BJ (cell line): ENCODE measurements at regions not wholly inside any gene's neighbourhood (a gene's known extent, or its start where the extent isn't known, plus 50 kb on each side); places are given as distances from the start of the nearest gene placed in this dataset.

ENCODE experiments used
- CTCF ChIA-PET: fragments of 350-600 bp; formaldehyde crosslinking; extraction: SDS; loops from one replicate; lab custom pipeline; 2021; ENCODE audit warnings: antibody characterized with exemption, inconsistent platforms; lab: Yijun Ruan, JAX
- POLR2A ChIA-PET: fragments of 300-600 bp; sonication (Branson Sonifier 250); formaldehyde crosslinking; extraction: SDS; loops from one replicate; lab custom pipeline; 2021; ENCODE audit warnings: antibody characterized with exemption; lab: Charles Lee
- DNase-seq: peaks from one replicate; pipeline ENCODE4 v3.0.0-alpha.2; 2011; ENCODE audit warnings: low read depth
- H3K27me3 ChIP-seq: 2 replicates; pipeline ENCODE4 v1.6.0; 2011; ENCODE audit warnings: low read length; ENCODE audit not compliant: control insufficient read depth, insufficient read depth
- H3K36me3 ChIP-seq: 2 replicates; pipeline ENCODE4 v1.5.1; 2011; ENCODE audit warnings: low read length; ENCODE audit not compliant: control insufficient read depth, insufficient read depth
- H3K4me3 ChIP-seq: 2 replicates; pipeline ENCODE4 v1.5.1; 2011; ENCODE audit warnings: low read depth, mild to moderate bottlenecking, control low read depth, low read length
- CTCF ChIP-seq: IDR thresholded peaks from 2 replicates; pipeline ENCODE4 v1.5.1; 2011; ENCODE audit warnings: low read depth, mild to moderate bottlenecking, control low read depth, inconsistent platforms, low read length, moderate library complexity; ENCODE audit not compliant: insufficient read depth

- H3K27me3 ChIP-seq, result no peaks in the 10 kb centered on the region
- CTCF ChIA-PET, result no interaction called here
- no peak for DNase-seq
- no peaks in the 10 kb centered on the region for H3K36me3 ChIP-seq
- POLR2A ChIA-PET, result no interaction called here
- TF ChIP-seq CTCF, result no peak
- no peak overlapping the region for H3K4me3 ChIP-seq
Observed at GRCh38 chr6:8705435-8706020, 270.2 kb upstream of the SLC35B3 start.

GRCh38 chr6:8703059-8703458 lies 267.7 kb upstream of the SLC35B3 start:
- POLR2A ChIA-PET, result no interaction called here
- CTCF ChIA-PET, result no interaction called here
- DNase-seq, result no peak
- H3K27me3 ChIP-seq, result no peaks in the 10 kb centered on the region
- no peak overlapping the region for H3K4me3 ChIP-seq
- H3K36me3 ChIP-seq, result no peaks in the 10 kb centered on the region
- no peak for TF ChIP-seq CTCF

- TF ChIP-seq CTCF, result no peak
- no peak for DNase-seq
- Histone ChIP-seq H3K36me3 (no peaks in the 10 kb centered on the region), H3K27me3 (no peaks in the 10 kb centered on the region), H3K4me3 (no peak overlapping the region)
- ChIA-PET CTCF (no interaction called here), POLR2A (no interaction called here)
Observed at GRCh38 chr6:8688821-8689220, 253.5 kb upstream of the SLC35B3 start.

- Histone ChIP-seq H3K36me3 (no peaks in the 10 kb centered on the region), H3K27me3 (no peaks in the 10 kb centered on the region), H3K4me3 (no peak overlapping the region)
- ChIA-PET POLR2A (no interaction called here), CTCF (no interaction called here)
- DNase-seq, result no peak
- TF ChIP-seq CTCF, result no peak
Observed at GRCh38 chr6:8686077-8686476, 250.7 kb upstream of the SLC35B3 start.

- POLR2A ChIA-PET, result no interaction called here
- TF ChIP-seq CTCF, result no peak
- Histone ChIP-seq H3K36me3 (no peaks in the 10 kb centered on the region), H3K27me3 (no peaks in the 10 kb centered on the region), H3K4me3 (no peak overlapping the region)
- DNase-seq, result no peak
- CTCF ChIA-PET, result no interaction called here
Observed at GRCh38 chr6:8683204-8683603, 247.9 kb upstream of the SLC35B3 start.
